Neural progenitor cell (in vitro differentiated cells): ENCODE measurements at regions not wholly inside any gene's neighbourhood (a gene's known extent, or its start where the extent isn't known, plus 50 kb on each side); places are given as distances from the start of the nearest gene placed in this dataset.
"Not testable (repeated sequence)": the region's sequence is repeated elsewhere in the genome, so short reads cannot be mapped to it uniquely, and the experiment has no call there.

ENCODE experiments used
- CTCF ChIP-seq: fragments of 200-600 bp; sonication (generic); IDR thresholded peaks from 2 replicates; pipeline ENCODE4 v1.5.1; 2017; ENCODE audit warnings: antibody characterized with exemption, mild to moderate bottlenecking
- EZH2 ChIP-seq: fragments of 200-600 bp; sonication (generic); IDR thresholded peaks from 2 replicates; pipeline ENCODE4 v1.6.1; 2017; ENCODE audit warnings: antibody characterized with exemption, mild to moderate bottlenecking, moderate library complexity

GRCh38 chr22:16659273-16659834 is 66.7 kb upstream of the CCT8L2 start:
- not testable (repeated sequence) for TF ChIP-seq CTCF, EZH2
